KG1 (cell line): ENCODE measurements at regions not wholly inside any gene's neighbourhood (a gene's known extent, or its start where the extent isn't known, plus 50 kb on each side); places are given as distances from the start of the nearest gene placed in this dataset.
"Not testable (repeated sequence)": the region's sequence is repeated elsewhere in the genome, so short reads cannot be mapped to it uniquely, and the experiment has no call there.

Source experiments
- DNase-seq: peaks from one replicate; lab custom pipeline; 2025; lab: John Stamatoyannopoulos, UW

GRCh38 chr3:104133630-104134029 is 1233.1 kb upstream of the ALCAM start:
- DNase-seq, result no peak

GRCh38 chr3:104137116-104137515 is 1229.6 kb upstream of the ALCAM start:
- DNase-seq, result no peak

- DNase-seq, result no peak
Observed at GRCh38 chr3:104145164-104145563, 1221.5 kb upstream of the ALCAM start.

GRCh38 chr3:104149154-104149553 is 1217.6 kb upstream of the ALCAM start:
- no peak for DNase-seq

- no peak for DNase-seq
Observed at GRCh38 chr3:104150724-104151123, 1216.0 kb upstream of the ALCAM start.

GRCh38 chr3:104154896-104155295 is 1211.8 kb upstream of the ALCAM start:
- DNase-seq, result no peak

GRCh38 chr3:104165866-104166265 is 1200.8 kb upstream of the ALCAM start:
- DNase-seq, result no peak

- DNase-seq, result no peak
Observed at GRCh38 chr3:104168386-104168785, 1198.3 kb upstream of the ALCAM start.

GRCh38 chr3:104175696-104176095 is 1191.0 kb upstream of the ALCAM start:
- DNase-seq, result no peak

- no peak for DNase-seq
Observed at GRCh38 chr3:104176706-104177105, 1190.0 kb upstream of the ALCAM start.

- DNase-seq, result no peak
Observed at GRCh38 chr3:104178680-104179079, 1188.0 kb upstream of the ALCAM start.

GRCh38 chr3:104180906-104181305 is 1185.8 kb upstream of the ALCAM start:
- DNase-seq, result no peak

GRCh38 chr3:104190681-104191080 is 1176.0 kb upstream of the ALCAM start:
- DNase-seq, result no peak

GRCh38 chr3:104198131-104198530 is 1168.6 kb upstream of the ALCAM start:
- DNase-seq, result no peak

- no peak for DNase-seq
Observed at GRCh38 chr3:104206925-104207324, 1159.8 kb upstream of the ALCAM start.

GRCh38 chr3:104214277-104214676 is 1152.4 kb upstream of the ALCAM start:
- no peak for DNase-seq

- no peak for DNase-seq
Observed at GRCh38 chr3:104214937-104215336, 1151.8 kb upstream of the ALCAM start.

GRCh38 chr3:104219046-104219445 is 1147.7 kb upstream of the ALCAM start:
- not testable (repeated sequence) for DNase-seq

GRCh38 chr3:104234442-104235194 is 1132.1 kb upstream of the ALCAM start:
- no peak for DNase-seq

- DNase-seq, result no peak
Observed at GRCh38 chr3:104244680-104245220, 1122.0 kb upstream of the ALCAM start.

- no peak for DNase-seq
Observed at GRCh38 chr3:104245261-104245660, 1121.4 kb upstream of the ALCAM start.

GRCh38 chr3:104245981-104246380 is 1120.7 kb upstream of the ALCAM start:
- no peak for DNase-seq

- no peak for DNase-seq
Observed at GRCh38 chr3:104257486-104257885, 1109.2 kb upstream of the ALCAM start.

GRCh38 chr3:104263477-104263876 is 1103.2 kb upstream of the ALCAM start:
- no peak for DNase-seq
